GM18505 (cell line): ENCODE measurements at regions not wholly inside any gene's neighbourhood (a gene's known extent, or its start where the extent isn't known, plus 50 kb on each side); places are given as distances from the start of the nearest gene placed in this dataset.

ENCODE experiments used
- ATAC-seq: cut with Tn5 transposase; IDR thresholded peaks from one replicate; pipeline ENCODE4 v1.9.1; 2021; ENCODE audit not compliant: unreplicated experiment
- POLR2A ChIP-seq: IDR thresholded peaks from 4 replicates; pipeline ENCODE4 v1.6.1; 2011; ENCODE audit warnings: borderline replicate concordance; ENCODE audit not compliant: insufficient read depth, insufficient read length; ENCODE audit errors: extremely low read depth

- no peak for TF ChIP-seq POLR2A
- ATAC-seq: no peak
These were observed 258.1 kb downstream of the GABRG1 start for GRCh38 chr4:45865781-45866180.

DNA sequence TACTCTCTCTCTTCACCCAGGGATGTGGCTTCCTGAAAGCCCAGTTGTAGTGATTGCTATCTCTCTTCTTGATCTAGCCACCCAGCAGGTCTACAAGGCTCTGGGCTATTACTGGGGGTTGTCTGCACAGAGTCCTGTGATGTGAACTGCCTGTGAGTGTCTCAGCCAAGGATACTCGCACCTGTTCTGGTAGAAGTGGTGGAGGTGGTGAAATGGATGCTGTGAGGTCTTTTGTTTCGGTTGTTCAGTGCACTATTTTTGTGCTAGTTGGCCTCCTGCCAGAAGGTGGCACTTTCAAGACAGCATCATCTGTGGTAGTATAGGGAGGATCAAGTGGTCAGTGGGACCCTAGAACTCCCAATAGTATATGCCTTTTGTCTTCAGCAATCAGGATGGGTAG lies 268.0 kb downstream of the GABRG1 start:
- ATAC-seq: no peak
- no peak for TF ChIP-seq POLR2A

DNA sequence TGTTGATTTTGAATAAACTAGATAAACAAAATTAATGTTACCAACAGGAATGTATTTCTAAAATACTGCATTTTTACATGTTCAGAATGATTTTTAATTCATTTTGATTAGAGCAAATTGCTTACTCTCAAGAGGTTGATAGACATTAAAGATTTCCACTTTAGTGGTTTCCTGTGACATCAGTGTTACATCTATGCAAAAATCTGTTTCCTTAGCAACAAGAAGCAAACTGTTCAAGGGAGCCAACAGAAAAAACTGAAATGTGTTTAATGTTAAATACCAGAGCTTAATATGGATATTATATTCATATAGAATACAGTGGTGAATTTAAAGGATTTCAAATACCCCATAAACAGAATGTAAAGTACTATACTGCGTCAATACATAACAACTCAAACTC lies 277.8 kb downstream of the GABRG1 start:
- no peak for ATAC-seq
- TF ChIP-seq POLR2A: no peak

DNA sequence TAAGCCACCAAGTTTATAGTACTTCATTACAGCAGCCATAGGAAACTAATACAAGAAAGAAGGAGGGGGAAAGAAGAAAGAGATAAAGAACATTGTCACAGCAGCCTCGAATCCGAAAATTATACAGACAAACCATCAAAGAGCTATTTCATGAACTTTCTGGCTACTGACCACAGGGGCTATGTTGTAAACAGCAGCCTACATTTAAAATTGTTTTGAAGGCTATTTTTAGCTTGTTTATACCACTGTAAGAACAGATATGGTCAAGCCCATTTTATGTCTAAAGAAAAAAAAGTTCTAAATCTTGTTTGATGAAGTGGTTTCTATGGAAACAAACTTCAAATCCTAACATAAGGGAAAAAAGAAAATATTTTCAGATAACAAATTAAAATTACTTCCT lies 282.1 kb downstream of the GABRG1 start:
- no peak for ATAC-seq
- no peak for TF ChIP-seq POLR2A

DNA sequence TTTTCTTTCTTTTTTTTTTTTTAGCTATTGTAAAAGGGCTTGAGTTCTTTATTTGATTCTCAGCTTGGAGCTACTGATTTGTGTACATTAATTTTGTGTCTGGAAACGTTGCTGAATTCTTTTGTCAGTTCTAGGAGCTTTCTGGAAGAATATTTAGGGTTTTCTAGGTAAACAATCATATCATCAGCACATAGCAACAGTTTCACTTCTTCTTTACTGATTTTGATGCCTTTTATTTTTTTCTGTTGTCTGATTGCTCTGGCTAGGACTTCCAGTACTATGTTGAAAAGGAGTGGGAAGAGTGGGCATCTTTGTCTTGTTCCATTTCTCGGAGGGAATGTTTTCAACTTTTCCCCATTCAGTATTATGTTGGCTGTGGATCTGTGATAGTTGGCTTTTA lies 292.2 kb downstream of the GABRG1 start:
- TF ChIP-seq POLR2A: no peak
- no peak for ATAC-seq

DNA sequence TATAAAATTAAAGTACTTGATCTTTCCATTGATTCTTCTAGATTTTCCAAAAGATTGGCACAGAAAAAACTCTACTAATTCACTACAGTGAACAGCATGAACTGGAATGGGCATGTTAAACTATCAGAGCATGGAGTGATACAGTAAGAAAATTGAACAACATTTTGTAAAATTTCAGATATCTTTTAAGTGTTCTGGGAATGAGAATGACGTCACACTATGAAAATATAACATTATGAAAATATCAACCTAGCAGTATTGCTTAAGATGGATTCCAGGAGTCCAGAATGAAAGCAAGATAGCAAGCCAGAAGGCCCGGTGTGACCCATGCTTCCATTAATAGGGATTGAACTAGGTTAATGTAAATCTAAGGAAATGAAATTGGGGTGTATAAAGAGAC lies 319.9 kb downstream of the GABRG1 start:
- ATAC-seq: no peak
- TF ChIP-seq POLR2A: no peak

GRCh38 chr4:45795135-45795534 lies 328.7 kb downstream of the GABRG1 start:
- no peak for TF ChIP-seq POLR2A
- no peak for ATAC-seq

- ATAC-seq: no peak
- no peak for TF ChIP-seq POLR2A
These were observed 345.3 kb downstream of the GABRG1 start for GRCh38 chr4:45778514-45778913.

- no peak for TF ChIP-seq POLR2A
- no peak for ATAC-seq
These were observed 347.7 kb downstream of the GABRG1 start for GRCh38 chr4:45776146-45776545.

DNA sequence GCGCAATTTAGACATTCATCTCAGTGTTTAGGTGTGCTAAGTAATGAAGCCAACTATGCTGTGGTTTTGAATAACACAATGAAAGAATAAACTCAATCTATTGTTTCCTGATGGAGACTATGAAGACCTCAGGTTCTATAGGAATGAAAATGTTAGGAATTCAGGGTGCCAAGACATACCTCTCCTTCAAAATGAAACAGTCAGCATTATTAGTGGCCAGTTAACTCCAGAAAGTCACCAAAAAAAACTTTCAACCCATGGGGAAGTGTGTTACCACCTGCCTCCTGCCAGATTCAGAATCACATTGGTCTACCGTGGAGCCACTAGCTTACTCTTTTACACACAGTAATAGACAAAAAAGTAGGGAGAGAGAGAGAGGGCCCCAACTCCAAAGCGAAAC lies 352.9 kb downstream of the GABRG1 start:
- no peak for ATAC-seq
- no peak for TF ChIP-seq POLR2A

GRCh38 chr4:45765521-45765920 lies 358.3 kb downstream of the GABRG1 start:
- no peak for TF ChIP-seq POLR2A
- no peak for ATAC-seq

GRCh38 chr4:45751877-45752530 lies 371.9 kb downstream of the GABRG1 start:
- no peak for TF ChIP-seq POLR2A
- ATAC-seq: no peak

GRCh38 chr4:45750721-45751120 lies 373.1 kb downstream of the GABRG1 start:
- no peak for TF ChIP-seq POLR2A
- no peak for ATAC-seq

DNA sequence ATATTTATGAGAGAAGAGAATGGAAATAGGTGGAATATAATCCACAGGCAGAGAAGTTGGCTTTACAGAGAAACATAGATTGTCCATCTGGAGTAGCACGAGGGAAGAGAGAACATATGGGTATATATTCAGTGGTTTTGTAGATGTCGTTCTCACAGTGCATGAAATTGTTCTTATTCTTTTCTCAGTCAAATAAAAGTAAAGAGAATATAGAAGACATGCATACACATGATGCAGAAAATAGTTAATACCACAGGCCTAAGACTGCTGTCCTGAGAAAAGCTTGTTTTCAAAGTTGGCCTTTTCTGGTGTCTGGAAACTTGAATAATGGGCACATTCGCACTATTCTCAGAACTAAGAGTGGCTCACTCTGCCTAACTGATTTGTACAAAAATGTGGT lies 378.1 kb downstream of the GABRG1 start:
- no peak for TF ChIP-seq POLR2A
- ATAC-seq: no peak

DNA sequence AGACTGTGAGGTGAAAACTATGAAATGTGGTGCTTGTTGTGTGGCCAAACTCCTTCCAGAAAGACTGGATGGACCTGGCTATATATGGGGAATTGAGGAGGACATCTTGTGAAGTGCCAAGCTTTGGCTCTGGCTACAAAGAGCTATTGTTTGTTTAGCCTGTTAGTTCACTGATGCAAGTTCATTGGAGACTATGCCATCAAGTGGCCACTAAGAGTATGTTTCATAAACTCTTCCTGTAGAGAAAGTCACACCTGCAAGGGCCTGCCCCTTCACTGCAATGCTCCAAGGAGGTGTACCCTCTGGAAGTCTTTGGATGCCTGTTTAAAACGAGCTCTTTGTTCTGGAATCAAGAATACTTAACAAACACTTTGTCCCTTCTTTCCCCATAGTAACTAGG lies 382.0 kb downstream of the GABRG1 start:
- no peak for ATAC-seq
- TF ChIP-seq POLR2A: no peak
